ENCODE measurements at regions not wholly inside any gene's neighbourhood (a gene's known extent, or its start where the extent isn't known, plus 50 kb on each side); places are given as distances from the start of the nearest gene placed in this dataset.

GRCh38 chr6:105644073-105644489, 241.2 kb upstream of the PREP start (continued):
- TF ChIP-seq REST (IDR thresholded peaks at IDR 0.05) = no peak
- TF ChIP-seq FOSB (CRISPR knock-in tag; IDR thresholded peaks at IDR 0.05) = no peak
- TF ChIP-seq HDAC2 (IDR thresholded peaks at IDR 0.05) = no peak
- no peak for TF ChIP-seq HOXB13 (CRISPR knock-in tag; IDR thresholded peaks at IDR 0.05; ENCODE audit: low read depth)
- no peak for TF ChIP-seq CHD2 (IDR thresholded peaks at IDR 0.05; ENCODE audit: low read length, partially characterized antibody)
- TF ChIP-seq ZFP36 (IDR thresholded peaks at IDR 0.05; ENCODE audit: borderline replicate concordance, partially characterized antibody) = no peak

- no peak overlapping the region for H3K27ac ChIP-seq
- no peak overlapping the region for H3K4me2 ChIP-seq
- FAIRE-seq = no peak
These were observed 239.8 kb upstream of the PREP start for GRCh38 chr6:105642708-105643107.

GRCh38 chr6:105641504-105641903, 238.6 kb upstream of the PREP start:
- ChIA-PET POLR2A (no interaction called here), CTCF (interaction anchor here (0.9 to 1.0 kb wide), 2 partner anchors 9 to 49 kb away, joined by 3 read pairs; no protein-coding TSS in a partner anchor)
- no peaks in the 10 kb centered on the region for H3K9me3 ChIP-seq
- TF ChIP-seq NPAS2 (CRISPR knock-in tag; IDR thresholded peaks at IDR 0.05; ENCODE audit: borderline replicate concordance) = no peak
- H3K4me2 ChIP-seq = no peak overlapping the region
- no peak for ATAC-seq
- 0 out of 3 replicates have a peak, but pooled peaks cover 2% of the 10 kb centered on the region for H3K4me1 ChIP-seq
- WGBS (ENCODE audit: missing lambda C conversion rate) = 68% methylated on average over 1 of the region's 1 CpG
- no peak for FAIRE-seq
- H3K4me3 ChIP-seq = no peak overlapping the region
- H3K27ac ChIP-seq = no peak overlapping the region
- no peak for DNase-seq (ENCODE audit: low read depth in 1 of 2, low spot score in 1 of 2)

More at GRCh38 chr6:105642708-105643107, 239.8 kb upstream of the PREP start:
- TF ChIP-seq ESRRA (IDR thresholded peaks at IDR 0.05; ENCODE audit: borderline replicate concordance, low read length) (no peak), TP53 (CRISPR knock-in tag; IDR thresholded peaks at IDR 0.05) (no peak), RFX5 (IDR thresholded peaks at IDR 0.05) (no peak), ZNF302 (CRISPR knock-in tag; IDR thresholded peaks at IDR 0.05) (no peak), MAX (IDR thresholded peaks at IDR 0.05) (no peak), CTCF (IDR thresholded peaks at IDR 0.05) (no peak), NFE2L2 (conservative IDR thresholded peaks at IDR 0.05; ENCODE audit: low read length) (no peak), HOXB5 (CRISPR knock-in tag; IDR thresholded peaks at IDR 0.05) (no peak), FOXS1 (CRISPR knock-in tag; IDR thresholded peaks at IDR 0.05) (no peak), FOSB (CRISPR knock-in tag; IDR thresholded peaks at IDR 0.05) (no peak), RCOR1 (IDR thresholded peaks at IDR 0.05; ENCODE audit: low read depth, low read length) (no peak), JUN (IDR thresholded peaks at IDR 0.05) (no peak), KDM1A (IDR thresholded peaks at IDR 0.05; ENCODE audit: low read depth) (no peak), NPAS2 (CRISPR knock-in tag; IDR thresholded peaks at IDR 0.05; ENCODE audit: borderline replicate concordance) (no peak), PHF8 (IDR thresholded peaks at IDR 0.05; ENCODE audit: borderline replicate concordance, low read depth) (no peak), BHLHE40 (IDR thresholded peaks at IDR 0.05; ENCODE audit: low read depth, low read length) (no peak)
- ATAC-seq (no peak), DNase-seq (ENCODE audit: low read depth in 1 of 2, low spot score in 1 of 2) (no peak)
- WGBS (ENCODE audit: missing lambda C conversion rate) = 83% methylated on average over 4 of the region's 4 CpGs
- Histone ChIP-seq H3K4me1 (0 out of 3 replicates have a peak, but pooled peaks cover 4% of the 10 kb centered on the region), H3K4me3 (no peak overlapping the region), H3K9me3 (no peaks in the 10 kb centered on the region)
- ChIA-PET CTCF (no interaction called here), POLR2A (no interaction called here)
